HEK293 (cell line): ENCODE measurements at regions not wholly inside any gene's neighbourhood (a gene's known extent, or its start where the extent isn't known, plus 50 kb on each side); places are given as distances from the start of the nearest gene placed in this dataset.

Experiments used
- CTCF ChIA-PET: fragments of 350-600 bp; formaldehyde crosslinking; extraction: SDS; loops from one replicate; lab custom pipeline; 2021; ENCODE audit warnings: antibody characterized with exemption; lab: Yijun Ruan, JAX
- POLR2A ChIA-PET: fragments of 300-600 bp; formaldehyde crosslinking; extraction: SDS; loops from one replicate; lab custom pipeline; 2020; ENCODE audit warnings: antibody characterized with exemption, inconsistent platforms; lab: Yijun Ruan, JAX
- H3K27ac ChIP-seq: fragments of 200-500 bp; sonication (Bioruptor generic); 2 replicates; pipeline ENCODE4 v1.5.1; 2014; ENCODE audit warnings: low read depth, low read length, control low read depth, inconsistent platforms; ENCODE audit errors: extremely low read depth
- H3K36me3 ChIP-seq, 2 experiments: fragments of 200-500 bp in 1 of 2; sonication (Bioruptor generic) in 1 of 2; 1 replicate in 1 of 2; 2 replicates in 1 of 2; pipeline ENCODE4 v1.5.1; 2014 to 2017; ENCODE audit warnings: inconsistent platforms in 2 of 2, low read length in 2 of 2; ENCODE audit not compliant: control insufficient read depth in 2 of 2, insufficient read depth in 1 of 2
- H3K4me1 ChIP-seq: fragments of 200-500 bp; sonication (Bioruptor generic); 2 replicates; pipeline ENCODE4 v1.5.1; 2014; ENCODE audit warnings: mild to moderate bottlenecking, low read length, inconsistent platforms; ENCODE audit not compliant: control insufficient read depth, insufficient read depth
- H3K4me3 ChIP-seq: 2 replicates; pipeline ENCODE4 v1.5.1; 2011; ENCODE audit warnings: low read depth, mild to moderate bottlenecking, control low read depth, low read length, moderate library complexity
- H3K9me3 ChIP-seq: fragments of 200-500 bp; sonication (Bioruptor generic); 2 replicates; pipeline ENCODE4 v1.5.1; 2014; ENCODE audit warnings: low read depth, low read length, inconsistent platforms; ENCODE audit not compliant: control insufficient read depth, insufficient read depth
- AEBP2 ChIP-seq: fragments of 450-650 bp; formaldehyde crosslinking; IDR thresholded peaks from 2 replicates; pipeline ENCODE4 v1.5.1; 2016; ENCODE audit warnings: missing biosample characterization, missing genetic modification characterization, borderline replicate concordance
- INSM2 ChIP-seq: fragments of 450-650 bp; formaldehyde crosslinking; IDR thresholded peaks from 2 replicates; pipeline ENCODE4 v1.5.1; 2016; ENCODE audit warnings: missing biosample characterization, missing genetic modification characterization
- REPIN1 ChIP-seq: fragments of 450-650 bp; formaldehyde crosslinking; IDR thresholded peaks from 2 replicates; pipeline ENCODE4 v1.5.1; 2017; ENCODE audit warnings: missing biosample characterization, missing genetic modification characterization, low read depth
- SCRT2 ChIP-seq: fragments of 450-650 bp; formaldehyde crosslinking; IDR thresholded peaks from 2 replicates; pipeline ENCODE4 v1.5.1; 2016; ENCODE audit warnings: missing biosample characterization, missing genetic modification characterization
- ZBTB21 ChIP-seq: fragments of 450-650 bp; formaldehyde crosslinking; IDR thresholded peaks from 2 replicates; pipeline ENCODE4 v1.5.1; 2017; ENCODE audit warnings: missing biosample characterization, missing genetic modification characterization
- ZBTB49 ChIP-seq: fragments of 450-650 bp; formaldehyde crosslinking; IDR thresholded peaks from 2 replicates; pipeline ENCODE4 v1.5.1; 2016; ENCODE audit warnings: missing biosample characterization, missing genetic modification characterization, low read depth
- ZBTB7A ChIP-seq: fragments of 450-650 bp; formaldehyde crosslinking; IDR thresholded peaks from 2 replicates; pipeline ENCODE4 v1.5.1; 2016; ENCODE audit warnings: low read depth, missing biosample characterization, missing genetic modification characterization
- ZNF112 ChIP-seq: fragments of 450-650 bp; formaldehyde crosslinking; IDR thresholded peaks from 2 replicates; pipeline ENCODE4 v1.5.0; 2017; ENCODE audit warnings: missing biosample characterization, missing genetic modification characterization
- ZNF121 ChIP-seq: fragments of 450-650 bp; formaldehyde crosslinking; IDR thresholded peaks from 2 replicates; pipeline ENCODE4 v1.5.1; 2016; ENCODE audit warnings: missing biosample characterization, missing genetic modification characterization
- ZNF140 ChIP-seq: fragments of 450-650 bp; formaldehyde crosslinking; IDR thresholded peaks from 2 replicates; pipeline ENCODE4 v1.5.1; 2016; ENCODE audit warnings: missing biosample characterization, missing genetic modification characterization
- ZNF214 ChIP-seq: fragments of 450-650 bp; formaldehyde crosslinking; IDR thresholded peaks from 2 replicates; pipeline ENCODE4 v1.5.1; 2017; ENCODE audit warnings: missing biosample characterization, mild to moderate bottlenecking, missing genetic modification characterization, borderline replicate concordance
- ZNF335 ChIP-seq: fragments of 450-650 bp; formaldehyde crosslinking; conservative IDR thresholded peaks from 2 replicates; pipeline ENCODE4 v1.5.1; 2016; ENCODE audit warnings: missing biosample characterization, missing genetic modification characterization
- ZNF391 ChIP-seq: fragments of 450-650 bp; formaldehyde crosslinking; IDR thresholded peaks from 2 replicates; pipeline ENCODE4 v1.5.1; 2016; ENCODE audit warnings: low read depth, missing biosample characterization, missing genetic modification characterization, borderline replicate concordance
- ZNF404 ChIP-seq: fragments of 450-650 bp; formaldehyde crosslinking; IDR thresholded peaks from 2 replicates; pipeline ENCODE4 v1.5.1; 2017; ENCODE audit warnings: missing biosample characterization, missing genetic modification characterization
- ZNF501 ChIP-seq: fragments of 450-650 bp; formaldehyde crosslinking; IDR thresholded peaks from 2 replicates; pipeline ENCODE4 v1.5.1; 2016; ENCODE audit warnings: missing biosample characterization, missing genetic modification characterization
- ZNF529 ChIP-seq: fragments of 450-650 bp; formaldehyde crosslinking; IDR thresholded peaks from 2 replicates; pipeline ENCODE4 v1.5.1; 2017; ENCODE audit warnings: missing genetic modification characterization, missing biosample characterization; ENCODE audit not compliant: insufficient replicate concordance
- ZNF621 ChIP-seq: fragments of 450-650 bp; formaldehyde crosslinking; IDR thresholded peaks from 2 replicates; pipeline ENCODE4 v1.5.1; 2017; ENCODE audit warnings: missing biosample characterization, missing genetic modification characterization
- ZNF664 ChIP-seq: fragments of 450-650 bp; formaldehyde crosslinking; IDR thresholded peaks from 2 replicates; pipeline ENCODE4 v1.5.1; 2016; ENCODE audit warnings: missing biosample characterization, missing genetic modification characterization
- ZNF768 ChIP-seq: fragments of 450-650 bp; formaldehyde crosslinking; IDR thresholded peaks from 2 replicates; pipeline ENCODE4 v1.5.1; 2018; ENCODE audit warnings: missing biosample characterization, mild to moderate bottlenecking, missing genetic modification characterization
- ZNF776 ChIP-seq: fragments of 450-650 bp; formaldehyde crosslinking; IDR thresholded peaks from 2 replicates; pipeline ENCODE4 v1.5.0; 2017; ENCODE audit warnings: missing biosample characterization, missing genetic modification characterization, borderline replicate concordance
- TF ChIP-seq, protein P1 (sequence below): fragments of 450-650 bp; formaldehyde crosslinking; IDR thresholded peaks from 2 replicates; pipeline ENCODE4 v1.5.1; 2016; ENCODE audit warnings: missing biosample characterization, missing genetic modification characterization
- TF ChIP-seq, protein P2 (sequence below): fragments of 450-650 bp; formaldehyde crosslinking; IDR thresholded peaks from 2 replicates; pipeline ENCODE4 v1.5.1; 2016; ENCODE audit warnings: missing biosample characterization, missing genetic modification characterization
- TF ChIP-seq, protein P3 (sequence below): fragments of 450-650 bp; formaldehyde crosslinking; IDR thresholded peaks from 2 replicates; pipeline ENCODE4 v1.5.1; 2016; ENCODE audit warnings: missing biosample characterization, missing genetic modification characterization

DNA sequence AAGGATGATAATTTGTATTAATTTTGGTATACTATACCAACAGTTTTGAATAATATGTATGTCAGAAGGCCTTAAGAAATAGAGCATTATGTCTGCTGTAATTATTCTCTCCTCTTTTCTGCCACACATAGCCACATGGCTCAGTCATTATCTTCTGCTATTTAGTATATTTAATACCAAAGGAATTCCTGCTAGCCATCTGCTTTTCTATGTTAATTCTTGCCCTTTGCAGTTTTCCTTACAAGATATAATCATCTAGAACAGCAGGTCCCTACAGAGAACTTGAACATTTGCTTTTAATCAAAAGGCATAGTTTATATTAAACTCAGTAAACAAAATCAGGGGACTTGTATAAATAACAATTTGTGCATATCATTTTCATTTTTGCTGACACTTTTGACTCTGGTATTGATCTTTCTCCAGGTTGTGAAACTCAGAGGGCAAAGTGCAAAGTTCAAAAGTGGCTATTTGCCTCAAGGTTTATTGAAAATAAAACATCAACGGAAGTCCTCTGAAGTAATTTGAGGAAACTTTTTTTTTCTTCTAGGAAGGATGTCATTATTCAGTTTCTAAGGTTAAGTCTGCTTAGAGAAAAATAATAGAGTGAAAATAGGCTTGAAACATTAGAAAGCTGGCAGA, 702.0 kb downstream of the KCNJ2 start:
- Histone ChIP-seq H3K36me3 (no peaks in the 10 kb centered on the region), H3K4me3 (no peak overlapping the region), H3K4me1 (peaks cover 4% of the 10 kb centered on the region; the same call in 1 of the 2 replicates), H3K9me3 (no peaks in the 10 kb centered on the region), H3K27ac (no peak overlapping the region)
- POLR2A ChIA-PET = no interaction called here
- TF ChIP-seq REPIN1 (tag by site-specific recombination) (no peak), ZNF776 (tag by site-specific recombination) (no peak), ZNF391 (tag by site-specific recombination) (no peak), ZNF214 (tag by site-specific recombination) (no peak), ZBTB21 (tag by site-specific recombination) (no peak), ZBTB7A (tag by site-specific recombination) (no peak), ZNF768 (tag by site-specific recombination) (no peak), ZNF140 (tag by site-specific recombination) (no peak), ZNF501 (no peak), ZNF335 (tag by site-specific recombination) (no peak)
- TF ChIP-seq, protein P1, sequence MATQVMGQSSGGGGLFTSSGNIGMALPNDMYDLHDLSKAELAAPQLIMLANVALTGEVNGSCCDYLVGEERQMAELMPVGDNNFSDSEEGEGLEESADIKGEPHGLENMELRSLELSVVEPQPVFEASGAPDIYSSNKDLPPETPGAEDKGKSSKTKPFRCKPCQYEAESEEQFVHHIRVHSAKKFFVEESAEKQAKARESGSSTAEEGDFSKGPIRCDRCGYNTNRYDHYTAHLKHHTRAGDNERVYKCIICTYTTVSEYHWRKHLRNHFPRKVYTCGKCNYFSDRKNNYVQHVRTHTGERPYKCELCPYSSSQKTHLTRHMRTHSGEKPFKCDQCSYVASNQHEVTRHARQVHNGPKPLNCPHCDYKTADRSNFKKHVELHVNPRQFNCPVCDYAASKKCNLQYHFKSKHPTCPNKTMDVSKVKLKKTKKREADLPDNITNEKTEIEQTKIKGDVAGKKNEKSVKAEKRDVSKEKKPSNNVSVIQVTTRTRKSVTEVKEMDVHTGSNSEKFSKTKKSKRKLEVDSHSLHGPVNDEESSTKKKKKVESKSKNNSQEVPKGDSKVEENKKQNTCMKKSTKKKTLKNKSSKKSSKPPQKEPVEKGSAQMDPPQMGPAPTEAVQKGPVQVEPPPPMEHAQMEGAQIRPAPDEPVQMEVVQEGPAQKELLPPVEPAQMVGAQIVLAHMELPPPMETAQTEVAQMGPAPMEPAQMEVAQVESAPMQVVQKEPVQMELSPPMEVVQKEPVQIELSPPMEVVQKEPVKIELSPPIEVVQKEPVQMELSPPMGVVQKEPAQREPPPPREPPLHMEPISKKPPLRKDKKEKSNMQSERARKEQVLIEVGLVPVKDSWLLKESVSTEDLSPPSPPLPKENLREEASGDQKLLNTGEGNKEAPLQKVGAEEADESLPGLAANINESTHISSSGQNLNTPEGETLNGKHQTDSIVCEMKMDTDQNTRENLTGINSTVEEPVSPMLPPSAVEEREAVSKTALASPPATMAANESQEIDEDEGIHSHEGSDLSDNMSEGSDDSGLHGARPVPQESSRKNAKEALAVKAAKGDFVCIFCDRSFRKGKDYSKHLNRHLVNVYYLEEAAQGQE (tag by site-specific recombination) = no peak
- TF ChIP-seq, protein P2, sequence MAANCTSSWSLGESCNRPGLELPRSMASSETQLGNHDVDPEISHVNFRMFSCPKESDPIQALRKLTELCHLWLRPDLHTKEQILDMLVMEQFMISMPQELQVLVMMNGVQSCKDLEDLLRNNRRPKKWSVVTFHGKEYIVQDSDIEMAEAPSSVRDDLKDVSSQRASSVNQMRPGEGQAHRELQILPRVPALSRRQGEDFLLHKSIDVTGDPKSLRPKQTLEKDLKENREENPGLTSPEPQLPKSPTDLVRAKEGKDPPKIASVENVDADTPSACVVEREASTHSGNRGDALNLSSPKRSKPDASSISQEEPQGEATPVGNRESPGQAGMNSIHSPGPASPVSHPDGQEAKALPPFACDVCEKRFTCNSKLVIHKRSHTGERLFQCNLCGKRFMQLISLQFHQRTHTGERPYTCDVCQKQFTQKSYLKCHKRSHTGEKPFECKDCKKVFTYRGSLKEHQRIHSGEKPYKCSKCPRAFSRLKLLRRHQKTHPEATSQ (tag by site-specific recombination) = no peak
- CTCF ChIA-PET = no interaction called here

- H3K9me3 ChIP-seq = no peaks in the 10 kb centered on the region
- CTCF ChIA-PET = no interaction called here
Observed at GRCh38 chr17:70872103-70872502, 702.8 kb downstream of the KCNJ2 start.

More at GRCh38 chr17:70872103-70872502, 702.8 kb downstream of the KCNJ2 start:
- H3K27ac ChIP-seq = no peak overlapping the region
- peaks cover 4% of the 10 kb centered on the region; the same call in 1 of the 2 replicates for H3K4me1 ChIP-seq
- H3K4me3 ChIP-seq = no peak overlapping the region
- H3K36me3 ChIP-seq = no peaks in the 10 kb centered on the region
- POLR2A ChIA-PET = no interaction called here
- TF ChIP-seq INSM2 (tag by site-specific recombination) (no peak), AEBP2 (tag by site-specific recombination) (no peak), ZNF664 (tag by site-specific recombination) (no peak), SCRT2 (tag by site-specific recombination) (no peak), ZNF621 (no peak), ZBTB49 (tag by site-specific recombination) (no peak), ZNF529 (no peak), ZNF404 (tag by site-specific recombination) (no peak), ZNF121 (no peak), ZNF112 (tag by site-specific recombination) (no peak)
- TF ChIP-seq, protein P3, sequence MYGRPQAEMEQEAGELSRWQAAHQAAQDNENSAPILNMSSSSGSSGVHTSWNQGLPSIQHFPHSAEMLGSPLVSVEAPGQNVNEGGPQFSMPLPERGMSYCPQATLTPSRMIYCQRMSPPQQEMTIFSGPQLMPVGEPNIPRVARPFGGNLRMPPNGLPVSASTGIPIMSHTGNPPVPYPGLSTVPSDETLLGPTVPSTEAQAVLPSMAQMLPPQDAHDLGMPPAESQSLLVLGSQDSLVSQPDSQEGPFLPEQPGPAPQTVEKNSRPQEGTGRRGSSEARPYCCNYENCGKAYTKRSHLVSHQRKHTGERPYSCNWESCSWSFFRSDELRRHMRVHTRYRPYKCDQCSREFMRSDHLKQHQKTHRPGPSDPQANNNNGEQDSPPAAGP (tag by site-specific recombination) = no peak
